HepG2 (cell line): ENCODE measurements at regions not wholly inside any gene's neighbourhood (a gene's known extent, or its start where the extent isn't known, plus 50 kb on each side); places are given as distances from the start of the nearest gene placed in this dataset.

Experiments used
- ETV5 ChIP-seq: IDR thresholded peaks from 2 replicates; pipeline ENCODE4 v1.6.1; 2018; ENCODE audit warnings: missing biosample characterization, missing genetic modification reagents, inconsistent platforms, borderline replicate concordance
- JUNB ChIP-seq: sonication (generic); formaldehyde crosslinking; IDR thresholded peaks from 2 replicates; pipeline ENCODE4 v1.8.0; 2022; ENCODE audit warnings: missing genetic modification reagents, mild to moderate bottlenecking, borderline replicate concordance

- TF ChIP-seq ETV5: no peak
- no peak for TF ChIP-seq JUNB (CRISPR knock-in tag)
These were observed 274.3 kb upstream of the SGCD start for GRCh38 chr5:156052656-156053055.
